ENCODE measurements at regions not wholly inside any gene's neighbourhood (a gene's known extent, or its start where the extent isn't known, plus 50 kb on each side); places are given as distances from the start of the nearest gene placed in this dataset.
"Not testable (repeated sequence)": the region's sequence is repeated elsewhere in the genome, so short reads cannot be mapped to it uniquely, and the experiment has no call there.

- intact Hi-C loops (cut with DNase I); H3K9me3 ChIP-seq; DNase-seq; H3K36me3 ChIP-seq; H3K4me3 ChIP-seq; H3K27me3 ChIP-seq; H3K4me1 ChIP-seq; H3K27ac ChIP-seq: not testable (repeated sequence)
- WGBS, 2 donors = 68 to 71% methylated on average over 3 of the region's 3 CpGs
Measured at GRCh38 chr4:10388146-10388545, 69.1 kb downstream of the ZNF518B start.

- Histone ChIP-seq H3K27ac (no peak overlapping the region), H3K27me3 (no peaks in the 10 kb centered on the region), H3K4me3 (no peak overlapping the region), H3K4me1 (no peaks in the 10 kb centered on the region), H3K9me3 (no peaks in the 10 kb centered on the region), H3K36me3 (no peaks in the 10 kb centered on the region)
- TF ChIP-seq EP300 (IDR thresholded peaks at IDR 0.05) (no peak), POLR2AphosphoS5 (IDR thresholded peaks at IDR 0.05) (no peak), POLR2A (IDR thresholded peaks at IDR 0.05) (no peak), CTCF (IDR thresholded peaks at IDR 0.05) (no peak)
- WGBS, 2 donors = 90 to 91% methylated on average over 3 of the region's 3 CpGs
- intact Hi-C loops (cut with DNase I) = no loop called here
- no peak for DNase-seq
Measured at GRCh38 chr4:10385994-10386394, 71.2 kb downstream of the ZNF518B start.

- TF ChIP-seq EP300 (IDR thresholded peaks at IDR 0.05) (no peak), POLR2A (IDR thresholded peaks at IDR 0.05) (no peak), CTCF (IDR thresholded peaks at IDR 0.05) (no peak), POLR2AphosphoS5 (IDR thresholded peaks at IDR 0.05) (no peak)
- DNase-seq = no peak
- 76 to 92% methylated on average over 1 of the region's 1 CpG for WGBS, 2 donors
- Histone ChIP-seq H3K4me3 (no peak overlapping the region), H3K27me3 (no peaks in the 10 kb centered on the region), H3K9me3 (no peaks in the 10 kb centered on the region), H3K4me1 (no peaks in the 10 kb centered on the region), H3K27ac (no peak overlapping the region), H3K36me3 (no peaks in the 10 kb centered on the region)
- intact Hi-C loops (cut with DNase I) = no loop called here
Measured at GRCh38 chr4:10384974-10385373, 72.3 kb downstream of the ZNF518B start.

GRCh38 chr4:10383417-10383816, 73.8 kb downstream of the ZNF518B start:
- intact Hi-C loops (cut with DNase I) = no loop called here
- Histone ChIP-seq H3K9me3 (no peaks in the 10 kb centered on the region), H3K4me3 (no peak overlapping the region), H3K4me1 (no peaks in the 10 kb centered on the region), H3K27me3 (no peaks in the 10 kb centered on the region), H3K27ac (no peak overlapping the region), H3K36me3 (no peaks in the 10 kb centered on the region)
- 19 to 61% methylated on average over 3 of the region's 3 CpGs for WGBS, 2 donors
- TF ChIP-seq POLR2A (IDR thresholded peaks at IDR 0.05) = no peak
- no peak for TF ChIP-seq CTCF (IDR thresholded peaks at IDR 0.05)
- no peak for TF ChIP-seq EP300 (IDR thresholded peaks at IDR 0.05)
- TF ChIP-seq POLR2AphosphoS5 (IDR thresholded peaks at IDR 0.05) = no peak
- DNase-seq = no peak

GRCh38 chr4:10382171-10382570, 75.1 kb downstream of the ZNF518B start:
- H3K27me3 ChIP-seq; DNase-seq; H3K4me1 ChIP-seq; H3K36me3 ChIP-seq; H3K4me3 ChIP-seq; H3K9me3 ChIP-seq; intact Hi-C loops (cut with DNase I); H3K27ac ChIP-seq: not testable (repeated sequence)
- WGBS, 2 donors = 91 to 94% methylated on average over 1 of the region's 1 CpG

GRCh38 chr4:10381146-10381545, 76.1 kb downstream of the ZNF518B start:
- H3K9me3 ChIP-seq = no peaks in the 10 kb centered on the region
- TF ChIP-seq POLR2A (IDR thresholded peaks at IDR 0.05) (no peak), CTCF (IDR thresholded peaks at IDR 0.05) (no peak), POLR2AphosphoS5 (IDR thresholded peaks at IDR 0.05) (no peak), EP300 (IDR thresholded peaks at IDR 0.05) (no peak)
- H3K4me3 ChIP-seq = no peak overlapping the region
- DNase-seq = no peak
- H3K36me3 ChIP-seq = no peaks in the 10 kb centered on the region
- no peak overlapping the region for H3K27ac ChIP-seq
- intact Hi-C loops (cut with DNase I) = no loop called here
- H3K27me3 ChIP-seq = no peaks in the 10 kb centered on the region
- 87 to 90% methylated on average over 4 of the region's 4 CpGs for WGBS, 2 donors
- H3K4me1 ChIP-seq = no peaks in the 10 kb centered on the region
